WTC11 (cell line): ENCODE measurements at regions not wholly inside any gene's neighbourhood (a gene's known extent, or its start where the extent isn't known, plus 50 kb on each side); places are given as distances from the start of the nearest gene placed in this dataset.

Experiments used
- ATAC-seq: fragments of 200-7000 bp; cut with Tn5 transposase; 2 replicates; pipeline ENCODE4 v1.10.0; 2021; ENCODE audit warnings: mild to moderate bottlenecking, moderate library complexity
- CTCF ChIA-PET: fragments of 300-600 bp; sonication (Branson Sonifier 250); formaldehyde crosslinking; loops from one replicate; lab custom pipeline; 2021; ENCODE audit warnings: antibody characterized with exemption; lab: Charles Lee
- POLR2A ChIA-PET: fragments of 350-600 bp; sonication (Branson Sonifier 250); formaldehyde crosslinking; loops from one replicate; lab custom pipeline; 2021; ENCODE audit warnings: antibody characterized with exemption; lab: Charles Lee
- DNase-seq: peaks from one replicate; pipeline ENCODE4 v3.0.0; 2021; ENCODE audit warnings: low spot score
- H3K27ac Mint-ChIP-seq: 2 replicates; pipeline ENCODE4 v1.8.0; 2021; ENCODE audit warnings: mixed read lengths
- H3K27me3 Mint-ChIP-seq: 2 replicates; pipeline ENCODE4 v1.8.0; 2021; ENCODE audit warnings: low read depth, mild to moderate bottlenecking, moderate library complexity, mixed read lengths
- H3K36me3 Mint-ChIP-seq: 2 replicates; pipeline ENCODE4 v1.8.0; 2021; ENCODE audit warnings: mixed read lengths
- H3K4me1 Mint-ChIP-seq: 2 replicates; pipeline ENCODE4 v1.8.0; 2022; ENCODE audit warnings: mixed read lengths
- H3K4me3 Mint-ChIP-seq: 2 replicates; pipeline ENCODE4 v1.8.0; 2021; ENCODE audit warnings: mild to moderate bottlenecking, moderate library complexity, mixed read lengths
- H3K9me3 Mint-ChIP-seq: 2 replicates; pipeline ENCODE4 v1.8.0; 2021; ENCODE audit warnings: mixed read lengths
- CBFB ChIP-seq: sonication (generic); formaldehyde crosslinking; IDR thresholded peaks from 2 replicates; pipeline ENCODE4 v1.8.1; 2022; ENCODE audit warnings: mild to moderate bottlenecking, low read depth, missing genetic modification reagents
- CREM ChIP-seq: sonication (generic); formaldehyde crosslinking; IDR thresholded peaks from 2 replicates; pipeline ENCODE4 v1.8.1; 2022; ENCODE audit warnings: mild to moderate bottlenecking, missing genetic modification reagents, moderate library complexity
- E2F4 ChIP-seq: sonication (generic); formaldehyde crosslinking; IDR thresholded peaks from 2 replicates; pipeline ENCODE4 v1.8.1; 2022; ENCODE audit warnings: low read depth, mild to moderate bottlenecking, moderate library complexity, missing genetic modification reagents, borderline replicate concordance
- E2F5 ChIP-seq: sonication (generic); formaldehyde crosslinking; IDR thresholded peaks from 2 replicates; pipeline ENCODE4 v1.8.1; 2022; ENCODE audit warnings: mild to moderate bottlenecking, moderate library complexity, missing genetic modification reagents
- FOXP1 ChIP-seq: sonication (generic); formaldehyde crosslinking; IDR thresholded peaks from 2 replicates; pipeline ENCODE4 v1.8.0; 2022; ENCODE audit warnings: missing genetic modification reagents, mild to moderate bottlenecking, moderate library complexity, borderline replicate concordance
- NFATC4 ChIP-seq: fragments of 250-450 bp; sonication (Bioruptor Pico); IDR thresholded peaks from 2 replicates; pipeline ENCODE4 v1.9.0; 2021; ENCODE audit warnings: mild to moderate bottlenecking
- NR3C1 ChIP-seq: sonication (generic); formaldehyde crosslinking; conservative IDR thresholded peaks from 2 replicates; pipeline ENCODE4 v1.8.1; 2023; ENCODE audit warnings: low read depth, mild to moderate bottlenecking, missing genetic modification reagents
- PRRX2 ChIP-seq: fragments of 250-450 bp; sonication (Bioruptor Pico); IDR thresholded peaks from 2 replicates; pipeline ENCODE4 v1.8.0; 2021; ENCODE audit warnings: mild to moderate bottlenecking
- RELA ChIP-seq: sonication (generic); formaldehyde crosslinking; IDR thresholded peaks from 2 replicates; pipeline ENCODE4 v1.8.1; 2022; ENCODE audit warnings: missing genetic modification reagents, mild to moderate bottlenecking, borderline replicate concordance
- SOX15 ChIP-seq: fragments of 250-450 bp; sonication (Bioruptor Pico); IDR thresholded peaks from 2 replicates; pipeline ENCODE4 v1.9.0; 2021; ENCODE audit warnings: mild to moderate bottlenecking
- TEAD1 ChIP-seq: sonication (generic); formaldehyde crosslinking; IDR thresholded peaks from 2 replicates; pipeline ENCODE4 v1.8.0; 2022; ENCODE audit warnings: mild to moderate bottlenecking, missing genetic modification reagents
- TEAD4 ChIP-seq: sonication (generic); formaldehyde crosslinking; IDR thresholded peaks from 2 replicates; pipeline ENCODE4 v1.8.0; 2022; ENCODE audit warnings: mild to moderate bottlenecking, missing genetic modification reagents
- ZBTB43 ChIP-seq: sonication (generic); formaldehyde crosslinking; IDR thresholded peaks from 2 replicates; pipeline ENCODE4 v1.8.1; 2023; ENCODE audit warnings: mild to moderate bottlenecking, missing genetic modification reagents
- ZNF138 ChIP-seq: sonication (generic); formaldehyde crosslinking; conservative IDR thresholded peaks from 2 replicates; pipeline ENCODE4 v1.8.1; 2022; ENCODE audit warnings: mild to moderate bottlenecking, moderate library complexity, missing genetic modification reagents
- ZSCAN18 ChIP-seq: fragments of 250-450 bp; sonication (Bioruptor Pico); IDR thresholded peaks from 2 replicates; pipeline ENCODE4 v2.1.2; 2022; ENCODE audit warnings: mild to moderate bottlenecking, moderate library complexity
- TF ChIP-seq, protein P1 (sequence below): sonication (generic); formaldehyde crosslinking; IDR thresholded peaks from 2 replicates; pipeline ENCODE4 v1.8.0; 2022; ENCODE audit warnings: mild to moderate bottlenecking, missing genetic modification reagents
- TF ChIP-seq, protein P2 (sequence below): sonication (generic); formaldehyde crosslinking; conservative IDR thresholded peaks from 2 replicates; pipeline ENCODE4 v1.8.1; 2023; ENCODE audit warnings: mild to moderate bottlenecking, low read depth, missing genetic modification reagents, moderate library complexity
- TF ChIP-seq, protein P3 (sequence below): sonication (generic); formaldehyde crosslinking; IDR thresholded peaks from 2 replicates; pipeline ENCODE4 v1.8.1; 2023; ENCODE audit warnings: mild to moderate bottlenecking, missing genetic modification reagents, moderate library complexity

- DNase-seq = no peak
- Mint-ChIP-seq H3K36me3 (no peaks in the 10 kb centered on the region), H3K4me3 (no peak overlapping the region), H3K4me1 (no peaks in the 10 kb centered on the region), H3K27me3 (no peaks in the 10 kb centered on the region), H3K9me3 (no peaks in the 10 kb centered on the region), H3K27ac (no peak overlapping the region)
- POLR2A ChIA-PET = no interaction called here
- CTCF ChIA-PET = no interaction called here
- no peak for TF ChIP-seq ZNF138 (CRISPR knock-in tag)
- no peak for TF ChIP-seq FOXP1 (CRISPR knock-in tag)
- TF ChIP-seq E2F4 (CRISPR knock-in tag) = no peak
- TF ChIP-seq NFATC4 (CRISPR knock-in tag) = no peak
- TF ChIP-seq RELA = no peak
- TF ChIP-seq, protein P1, sequence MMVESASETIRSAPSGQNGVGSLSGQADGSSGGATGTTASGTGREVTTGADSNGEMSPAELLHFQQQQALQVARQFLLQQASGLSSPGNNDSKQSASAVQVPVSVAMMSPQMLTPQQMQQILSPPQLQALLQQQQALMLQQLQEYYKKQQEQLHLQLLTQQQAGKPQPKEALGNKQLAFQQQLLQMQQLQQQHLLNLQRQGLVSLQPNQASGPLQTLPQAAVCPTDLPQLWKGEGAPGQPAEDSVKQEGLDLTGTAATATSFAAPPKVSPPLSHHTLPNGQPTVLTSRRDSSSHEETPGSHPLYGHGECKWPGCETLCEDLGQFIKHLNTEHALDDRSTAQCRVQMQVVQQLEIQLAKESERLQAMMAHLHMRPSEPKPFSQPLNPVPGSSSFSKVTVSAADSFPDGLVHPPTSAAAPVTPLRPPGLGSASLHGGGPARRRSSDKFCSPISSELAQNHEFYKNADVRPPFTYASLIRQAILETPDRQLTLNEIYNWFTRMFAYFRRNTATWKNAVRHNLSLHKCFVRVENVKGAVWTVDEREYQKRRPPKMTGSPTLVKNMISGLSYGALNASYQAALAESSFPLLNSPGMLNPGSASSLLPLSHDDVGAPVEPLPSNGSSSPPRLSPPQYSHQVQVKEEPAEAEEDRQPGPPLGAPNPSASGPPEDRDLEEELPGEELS (CRISPR knock-in tag) = no peak
- no peak for TF ChIP-seq TEAD4
- TF ChIP-seq ZBTB43 (CRISPR knock-in tag) = no peak
- no peak for TF ChIP-seq ZSCAN18 (CRISPR knock-in tag)
- no peak for TF ChIP-seq CBFB (CRISPR knock-in tag)
- no peak for TF ChIP-seq TEAD1
- TF ChIP-seq, protein P2, sequence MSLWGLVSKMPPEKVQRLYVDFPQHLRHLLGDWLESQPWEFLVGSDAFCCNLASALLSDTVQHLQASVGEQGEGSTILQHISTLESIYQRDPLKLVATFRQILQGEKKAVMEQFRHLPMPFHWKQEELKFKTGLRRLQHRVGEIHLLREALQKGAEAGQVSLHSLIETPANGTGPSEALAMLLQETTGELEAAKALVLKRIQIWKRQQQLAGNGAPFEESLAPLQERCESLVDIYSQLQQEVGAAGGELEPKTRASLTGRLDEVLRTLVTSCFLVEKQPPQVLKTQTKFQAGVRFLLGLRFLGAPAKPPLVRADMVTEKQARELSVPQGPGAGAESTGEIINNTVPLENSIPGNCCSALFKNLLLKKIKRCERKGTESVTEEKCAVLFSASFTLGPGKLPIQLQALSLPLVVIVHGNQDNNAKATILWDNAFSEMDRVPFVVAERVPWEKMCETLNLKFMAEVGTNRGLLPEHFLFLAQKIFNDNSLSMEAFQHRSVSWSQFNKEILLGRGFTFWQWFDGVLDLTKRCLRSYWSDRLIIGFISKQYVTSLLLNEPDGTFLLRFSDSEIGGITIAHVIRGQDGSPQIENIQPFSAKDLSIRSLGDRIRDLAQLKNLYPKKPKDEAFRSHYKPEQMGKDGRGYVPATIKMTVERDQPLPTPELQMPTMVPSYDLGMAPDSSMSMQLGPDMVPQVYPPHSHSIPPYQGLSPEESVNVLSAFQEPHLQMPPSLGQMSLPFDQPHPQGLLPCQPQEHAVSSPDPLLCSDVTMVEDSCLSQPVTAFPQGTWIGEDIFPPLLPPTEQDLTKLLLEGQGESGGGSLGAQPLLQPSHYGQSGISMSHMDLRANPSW (CRISPR knock-in tag) = no peak
- TF ChIP-seq, protein P3, sequence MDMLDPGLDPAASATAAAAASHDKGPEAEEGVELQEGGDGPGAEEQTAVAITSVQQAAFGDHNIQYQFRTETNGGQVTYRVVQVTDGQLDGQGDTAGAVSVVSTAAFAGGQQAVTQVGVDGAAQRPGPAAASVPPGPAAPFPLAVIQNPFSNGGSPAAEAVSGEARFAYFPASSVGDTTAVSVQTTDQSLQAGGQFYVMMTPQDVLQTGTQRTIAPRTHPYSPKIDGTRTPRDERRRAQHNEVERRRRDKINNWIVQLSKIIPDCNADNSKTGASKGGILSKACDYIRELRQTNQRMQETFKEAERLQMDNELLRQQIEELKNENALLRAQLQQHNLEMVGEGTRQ (CRISPR knock-in tag) = no peak
- no peak for TF ChIP-seq E2F5 (CRISPR knock-in tag)
- TF ChIP-seq CREM (CRISPR knock-in tag) = no peak
- no peak for TF ChIP-seq SOX15 (CRISPR knock-in tag)
- TF ChIP-seq PRRX2 (CRISPR knock-in tag) = no peak
- no peak for TF ChIP-seq NR3C1 (CRISPR knock-in tag)
- ATAC-seq = no peak
These were observed 991.6 kb downstream of the SLC6A15 start for GRCh38 chr12:83920821-83921547.
